HG02588 (cell line): ENCODE measurements at regions not wholly inside any gene's neighbourhood (a gene's known extent, or its start where the extent isn't known, plus 50 kb on each side); places are given as distances from the start of the nearest gene placed in this dataset.
"Not testable (repeated sequence)": the region's sequence is repeated elsewhere in the genome, so short reads cannot be mapped to it uniquely, and the experiment has no call there.

Experiments used
- ATAC-seq: cut with Tn5 transposase; IDR thresholded peaks from one replicate; pipeline ENCODE4 v1.9.1; 2021; ENCODE audit warnings: mild to moderate bottlenecking, moderate library complexity; ENCODE audit not compliant: unreplicated experiment

DNA sequence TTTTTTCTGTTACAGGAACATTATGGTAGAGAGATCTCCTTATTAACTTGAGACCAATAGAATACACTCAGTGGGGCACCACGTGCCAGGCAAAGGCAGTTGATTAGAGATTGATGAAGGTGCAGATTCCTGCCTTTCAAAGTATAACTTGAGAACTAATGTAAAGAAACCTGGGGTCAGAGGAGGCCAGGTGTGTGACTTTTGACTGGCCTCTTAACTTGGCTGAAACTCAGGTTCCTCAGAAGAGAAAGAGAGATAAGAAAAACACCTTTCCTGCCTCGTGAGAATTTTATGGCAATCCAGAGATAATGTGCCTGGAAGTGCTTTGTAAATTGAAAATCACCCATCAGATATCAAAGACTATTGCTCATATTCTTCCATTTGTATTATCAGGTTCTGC is 110.7 kb upstream of the GZMB start:
- ATAC-seq, result no peak

DNA sequence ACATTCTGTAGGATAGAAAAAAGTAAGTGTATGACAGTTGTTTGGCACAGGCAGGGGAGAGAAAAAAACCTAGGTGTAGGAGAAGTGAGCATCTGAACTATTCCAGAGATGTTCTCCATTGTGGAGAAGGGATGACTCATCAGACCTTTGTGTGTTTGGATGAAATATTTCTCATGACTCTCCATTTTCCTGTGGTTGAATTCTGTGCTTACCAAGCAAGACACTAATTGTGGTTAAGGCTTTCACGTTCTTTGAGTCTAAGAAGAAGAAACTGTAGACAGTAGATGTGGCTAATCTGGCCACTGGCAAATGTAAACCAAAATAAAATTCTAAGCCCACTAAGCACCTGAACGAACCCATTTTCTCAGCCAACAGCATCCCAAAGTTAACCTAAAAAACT is 107.9 kb upstream of the GZMB start:
- ATAC-seq, result no peak

DNA sequence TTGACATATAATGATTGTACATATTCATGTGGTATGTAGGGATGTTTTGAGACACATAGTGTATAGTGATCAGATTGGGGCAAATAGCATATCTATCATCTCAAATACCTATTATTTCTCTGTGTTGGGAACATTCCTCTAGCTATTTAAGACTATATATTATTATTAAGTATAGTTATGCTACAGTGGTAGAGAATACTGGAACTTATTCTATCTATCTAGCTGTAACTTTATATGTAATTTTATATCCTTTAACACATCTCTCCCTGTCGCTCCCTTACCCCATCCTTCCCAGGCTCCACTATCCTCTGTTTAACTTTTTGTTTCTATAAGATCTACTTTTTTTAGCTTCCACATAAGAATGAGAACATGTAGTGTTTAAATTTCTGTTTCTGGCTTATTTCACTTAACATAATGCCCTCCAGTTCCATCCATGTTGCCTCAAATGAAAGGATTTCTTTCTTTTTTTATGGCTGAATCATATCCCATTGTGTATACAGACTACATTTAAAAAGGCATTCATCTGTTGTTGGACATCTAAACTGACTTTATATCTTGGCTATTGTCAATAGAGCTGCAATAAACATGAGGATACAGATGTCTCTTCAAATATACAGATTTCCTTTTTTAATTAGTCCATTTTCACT is 102.1 kb upstream of the GZMB start:
- ATAC-seq, result no peak

DNA sequence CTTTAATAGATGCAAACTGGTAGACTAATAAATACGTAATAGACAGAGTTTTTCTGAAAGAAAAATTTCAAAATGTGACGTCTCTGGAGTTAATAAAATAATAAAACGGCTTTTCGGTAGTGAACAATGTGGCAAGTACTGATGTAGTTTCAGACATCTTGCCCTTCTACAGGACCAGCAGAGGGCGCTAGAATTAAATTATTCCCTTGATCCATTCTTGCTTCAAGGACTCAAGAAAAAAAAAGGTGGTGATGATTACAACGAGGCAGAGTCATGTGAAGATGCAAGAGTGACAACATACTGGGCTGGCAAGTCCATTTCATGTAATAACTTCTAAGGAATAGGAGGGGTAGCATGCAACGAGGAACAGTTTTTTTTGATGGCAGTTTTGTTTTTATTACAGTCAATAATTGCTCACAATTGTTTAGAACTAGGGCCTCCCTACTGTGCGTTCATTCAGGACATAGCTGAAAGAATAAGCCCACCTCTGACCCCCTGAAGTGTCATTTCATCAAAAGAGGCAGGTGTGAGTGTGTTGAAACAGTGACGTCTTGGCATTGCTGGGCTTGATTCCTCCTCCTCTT is 101.0 kb upstream of the GZMB start:
- no peak for ATAC-seq

DNA sequence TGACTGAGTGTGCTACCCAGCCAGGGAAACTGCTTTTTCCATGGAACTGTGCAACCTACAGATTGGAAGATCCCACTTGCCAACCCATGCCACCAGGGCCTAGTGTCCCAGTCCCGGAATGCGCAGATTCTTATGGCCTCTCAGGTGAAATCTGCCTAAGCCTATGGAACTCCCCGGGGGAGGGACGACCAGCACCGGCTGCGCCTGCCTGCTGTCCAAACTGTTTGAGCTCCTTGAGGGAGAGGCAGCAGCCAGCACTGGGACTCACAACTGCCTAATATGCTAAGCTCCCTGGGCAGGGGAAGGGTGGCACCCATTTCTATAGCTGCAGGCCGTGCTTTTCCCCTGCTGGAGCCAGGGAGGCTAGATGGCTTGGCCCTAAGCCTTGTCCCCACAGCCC is 92.5 kb upstream of the GZMB start:
- ATAC-seq, result no peak

- ATAC-seq, result no peak
Observed at GRCh38 chr14:24725311-24725710, 91.3 kb upstream of the GZMB start.

DNA sequence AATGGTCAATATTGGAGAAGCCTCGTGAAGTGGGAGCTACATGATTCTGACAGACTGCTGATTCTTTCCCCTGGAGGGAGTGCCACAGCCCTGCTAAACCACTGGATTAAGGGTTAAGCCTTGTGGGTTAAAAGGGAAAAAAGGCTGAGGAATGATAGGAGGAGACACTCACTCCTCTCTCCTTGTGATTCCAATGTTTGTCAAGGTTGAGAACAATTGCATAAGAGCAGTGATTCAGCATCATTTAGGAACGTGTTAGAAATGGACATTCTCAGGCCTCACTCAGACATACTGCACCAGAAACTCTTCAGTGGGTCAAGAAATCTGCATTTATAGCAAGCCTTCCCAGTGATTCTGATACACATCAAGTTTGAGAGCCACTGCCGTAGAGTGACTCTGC is 87.8 kb upstream of the GZMB start:
- no peak for ATAC-seq

DNA sequence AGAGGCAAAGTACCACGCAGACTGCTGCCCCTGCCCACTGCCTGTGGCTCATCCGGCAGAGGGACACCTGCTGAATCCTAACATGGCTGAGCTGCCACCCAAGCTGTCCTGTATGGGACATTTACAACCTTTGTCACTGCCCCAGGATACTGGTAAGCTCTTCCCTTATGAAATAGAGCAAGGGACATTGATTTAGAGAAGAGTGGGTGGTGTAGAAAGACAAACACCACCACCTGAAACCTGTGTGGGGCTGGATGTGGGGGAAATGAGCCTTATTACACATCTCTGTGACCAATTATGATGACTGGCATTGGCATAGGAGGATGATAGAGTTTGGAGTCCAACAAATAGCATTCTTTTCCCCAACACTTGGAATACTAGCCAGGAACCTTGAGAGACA is 81.2 kb upstream of the GZMB start:
- no peak for ATAC-seq

- ATAC-seq, result peak; percentile 76
Observed at GRCh38 chr14:24713404-24713803, 79.4 kb upstream of the GZMB start.

GRCh38 chr14:24712909-24713308 is 78.9 kb upstream of the GZMB start:
- no peak for ATAC-seq

DNA sequence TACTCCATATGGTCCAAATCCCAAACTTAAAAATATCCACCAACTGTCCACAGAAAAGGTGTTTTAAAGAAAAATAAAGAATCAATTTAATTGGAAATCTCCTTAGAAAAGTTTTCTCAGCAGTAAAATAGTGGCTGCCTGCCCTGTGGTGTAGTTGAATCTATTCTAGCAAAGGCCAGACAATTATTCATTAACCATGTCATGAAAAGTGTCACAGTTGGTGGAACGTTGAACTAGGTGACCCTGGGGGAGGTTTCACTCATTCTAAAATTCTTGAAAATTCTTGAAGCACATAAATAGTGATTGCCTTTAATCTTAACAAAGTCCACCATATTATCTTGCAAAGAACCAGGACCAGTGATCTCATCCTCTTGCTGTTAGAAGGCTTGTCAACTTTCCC is 78.4 kb upstream of the GZMB start:
- ATAC-seq, result no peak

DNA sequence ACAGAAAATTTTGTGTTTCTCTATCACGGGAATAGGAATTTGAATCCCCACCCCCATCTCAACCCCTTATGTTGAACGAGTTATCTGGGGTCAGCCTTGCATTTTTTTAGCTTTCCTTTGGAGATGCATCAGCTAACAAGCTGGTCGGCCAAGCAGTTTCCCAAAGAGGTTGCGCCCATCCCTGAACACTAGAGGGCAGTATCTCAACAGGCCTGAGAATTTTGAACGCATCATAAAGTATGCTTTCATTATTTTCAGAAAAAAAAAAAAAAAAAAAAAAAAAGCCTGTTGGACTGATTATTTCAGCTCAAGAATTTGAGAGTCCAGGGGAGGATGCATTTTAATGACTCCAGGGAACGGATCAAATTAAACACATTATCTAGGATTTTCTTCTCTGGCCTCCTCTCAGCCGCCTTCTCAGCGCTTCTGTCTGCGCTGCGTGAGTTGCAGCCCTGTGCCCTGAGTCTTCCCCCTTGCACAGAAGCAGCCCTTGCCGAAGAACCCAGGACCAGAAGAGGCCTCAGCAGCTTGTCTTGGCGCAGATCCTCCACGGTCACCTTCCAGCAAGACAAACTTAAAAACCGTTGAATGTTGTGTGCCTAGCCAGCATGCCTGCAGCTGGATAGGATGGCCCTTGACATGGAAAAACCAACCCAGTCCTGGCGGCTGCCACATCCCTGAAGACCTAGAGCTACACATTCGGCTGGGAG is 76.6 kb upstream of the GZMB start:
- no peak for ATAC-seq

DNA sequence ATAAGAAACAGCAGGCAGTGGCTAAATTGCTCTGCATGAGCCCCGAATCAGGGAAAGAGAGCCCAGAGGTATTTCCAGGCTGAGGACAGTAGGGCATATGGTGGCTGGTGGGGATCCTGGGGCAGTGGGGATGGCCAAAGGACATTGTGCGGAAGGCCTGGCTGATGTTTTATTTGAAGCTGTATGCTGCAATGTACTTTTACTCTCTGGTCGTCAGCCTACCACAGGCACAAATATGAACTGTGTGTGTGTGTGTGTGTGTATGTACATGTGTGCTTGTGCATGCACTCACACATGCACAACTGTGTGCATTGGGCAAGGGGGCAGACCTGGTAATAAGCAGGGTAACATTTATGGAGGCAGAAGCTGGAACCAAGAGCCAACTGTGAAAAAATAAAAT is 74.7 kb upstream of the GZMB start:
- no peak for ATAC-seq

- no peak for ATAC-seq
Observed at GRCh38 chr14:24706351-24706750, 72.4 kb upstream of the GZMB start.

DNA sequence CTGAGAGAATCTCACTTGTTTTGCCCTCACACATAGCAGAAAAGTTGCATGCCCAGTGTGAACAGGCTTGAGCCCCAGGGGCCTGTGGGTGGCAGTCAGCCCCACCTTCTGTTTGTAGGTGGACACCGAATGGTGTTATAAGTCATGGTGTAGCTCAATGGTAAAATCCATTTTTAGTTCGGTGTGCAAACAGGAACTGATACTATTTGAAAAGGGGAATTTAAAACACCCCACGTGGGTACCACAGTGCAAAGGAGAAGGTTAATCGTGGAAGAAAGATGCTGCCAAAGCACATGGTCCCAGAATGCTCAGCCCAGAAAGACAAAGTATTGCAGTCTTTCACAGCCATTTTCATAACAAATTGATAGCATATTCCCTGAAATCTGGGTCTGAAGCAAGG is 71.8 kb upstream of the GZMB start:
- peak; percentile 90 for ATAC-seq

DNA sequence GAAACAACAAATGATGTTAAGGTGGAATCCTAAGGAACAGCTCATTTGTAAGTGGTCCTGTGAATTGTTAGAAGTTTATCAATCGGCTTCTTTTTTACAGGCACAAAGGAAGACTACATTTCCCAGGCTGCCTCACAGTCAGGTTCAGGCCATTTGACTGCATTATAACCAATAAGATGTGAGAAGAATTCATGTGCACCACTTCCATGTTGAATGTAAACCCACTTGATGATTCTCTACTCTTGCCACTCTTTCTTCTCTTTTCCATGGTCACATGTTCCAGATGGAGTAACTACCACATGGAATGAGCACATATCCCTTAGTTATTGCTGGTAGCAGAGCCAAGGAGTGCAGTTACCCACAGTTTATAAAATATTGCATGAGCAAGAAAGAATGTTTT is 67.1 kb upstream of the GZMB start:
- ATAC-seq, result no peak

DNA sequence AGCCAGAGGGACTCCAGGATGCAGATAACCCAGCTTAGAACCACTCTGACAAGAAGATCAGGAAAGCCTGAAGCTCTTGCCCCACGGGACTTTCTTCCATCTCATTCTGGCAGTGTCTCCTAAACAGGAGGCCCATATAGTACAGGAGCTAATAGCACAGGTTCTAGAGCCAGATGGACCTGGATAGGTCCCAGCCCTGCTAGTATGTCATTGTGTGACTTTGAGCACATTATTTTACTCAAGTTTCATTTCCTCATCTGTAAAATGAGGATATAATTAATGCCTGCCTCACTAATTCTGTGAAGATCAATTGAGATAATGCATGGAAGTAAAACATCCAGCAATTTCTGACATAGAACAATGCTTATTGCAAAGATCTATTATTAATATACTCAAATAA is 66.5 kb upstream of the GZMB start:
- ATAC-seq, result no peak

DNA sequence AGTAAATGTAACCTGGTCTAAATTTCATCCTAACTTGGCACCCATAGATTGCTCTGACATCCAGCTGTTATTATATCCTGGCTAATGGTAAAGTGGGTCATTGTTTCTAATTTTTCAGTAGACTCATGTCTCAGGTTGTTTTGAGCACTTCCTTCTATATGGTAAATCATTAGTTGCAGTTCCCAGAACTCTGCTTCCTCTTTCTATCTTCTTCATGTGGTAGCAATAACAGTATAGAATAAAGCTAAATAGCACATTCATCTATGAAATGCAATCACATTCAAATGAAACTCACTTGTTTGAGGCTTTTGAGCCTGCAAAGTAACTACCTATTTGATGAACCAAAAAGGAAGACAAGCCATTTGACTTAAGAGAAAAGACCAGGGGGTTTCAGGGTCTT is 65.1 kb upstream of the GZMB start:
- no peak for ATAC-seq

DNA sequence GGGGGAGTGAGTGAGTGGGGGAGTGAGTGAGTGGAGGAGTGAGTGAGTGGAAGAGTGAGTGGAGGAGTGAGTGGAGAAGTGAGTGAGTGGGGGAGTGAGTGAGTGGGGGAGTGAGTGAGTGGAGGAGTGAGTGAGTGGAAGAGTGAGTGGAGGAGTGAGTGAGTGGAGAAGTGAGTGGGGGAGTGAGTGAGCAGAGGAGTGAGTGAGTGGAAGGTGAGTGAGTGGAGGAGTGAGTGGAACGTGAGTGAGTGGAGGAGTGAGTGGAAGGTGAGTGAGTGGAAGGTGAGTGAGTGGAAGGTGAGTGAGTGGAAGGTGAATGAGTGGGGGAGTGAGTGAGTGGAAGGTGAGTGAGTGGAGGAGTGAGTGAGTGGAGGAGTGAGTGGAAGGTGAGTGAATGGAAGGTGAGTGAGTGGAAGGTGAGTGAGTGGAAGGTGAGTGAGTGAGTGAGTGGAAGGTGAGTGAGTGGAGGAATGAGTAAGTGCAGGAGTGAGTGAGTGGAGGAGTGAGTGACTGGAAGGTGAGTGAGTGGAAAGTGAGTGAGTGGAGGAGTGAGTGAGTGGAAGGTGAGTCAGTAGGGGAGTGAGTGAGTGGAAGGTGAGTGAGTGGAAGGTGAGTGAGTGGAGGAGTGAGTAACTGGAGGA is 62.4 kb upstream of the GZMB start:
- not testable (repeated sequence) for ATAC-seq

GRCh38 chr14:24695265-24696241 is 61.6 kb upstream of the GZMB start:
- peak; percentile 49 for ATAC-seq

- no peak for ATAC-seq
Observed at GRCh38 chr14:24694680-24695079, 60.7 kb upstream of the GZMB start.
